ENCODE measurements at regions not wholly inside any gene's neighbourhood (a gene's known extent, or its start where the extent isn't known, plus 50 kb on each side); places are given as distances from the start of the nearest gene placed in this dataset.

DNA sequence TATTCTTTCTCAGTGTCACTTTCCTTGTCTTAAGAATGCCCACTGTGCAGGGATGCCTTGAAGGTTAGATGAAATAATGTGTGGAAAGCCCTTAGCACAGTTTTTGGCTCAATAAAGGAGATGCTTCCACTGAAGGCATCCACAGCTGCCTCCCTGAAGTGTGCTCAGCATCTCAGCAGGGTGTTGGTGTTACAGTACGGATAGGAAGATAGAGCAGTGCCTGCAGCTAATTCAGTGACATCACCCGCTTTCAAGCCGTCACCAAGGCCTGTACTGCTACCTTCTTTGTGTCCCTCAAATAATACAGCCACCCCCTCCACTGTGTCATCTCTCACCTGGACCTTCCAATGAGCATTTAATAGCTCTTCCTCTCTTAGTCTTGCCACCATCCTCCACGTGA is 59.0 kb downstream of the NDUFS5 start:
- DNase-seq, result no peak

GRCh38 chr1:39086386-39086785 is 60.2 kb downstream of the NDUFS5 start:
- DNase-seq, result no peak

- no peak for DNase-seq
These were observed 60.8 kb downstream of the NDUFS5 start for GRCh38 chr1:39086865-39087409.

- no peak for DNase-seq
These were observed 61.3 kb downstream of the NDUFS5 start for GRCh38 chr1:39087435-39087834.

DNA sequence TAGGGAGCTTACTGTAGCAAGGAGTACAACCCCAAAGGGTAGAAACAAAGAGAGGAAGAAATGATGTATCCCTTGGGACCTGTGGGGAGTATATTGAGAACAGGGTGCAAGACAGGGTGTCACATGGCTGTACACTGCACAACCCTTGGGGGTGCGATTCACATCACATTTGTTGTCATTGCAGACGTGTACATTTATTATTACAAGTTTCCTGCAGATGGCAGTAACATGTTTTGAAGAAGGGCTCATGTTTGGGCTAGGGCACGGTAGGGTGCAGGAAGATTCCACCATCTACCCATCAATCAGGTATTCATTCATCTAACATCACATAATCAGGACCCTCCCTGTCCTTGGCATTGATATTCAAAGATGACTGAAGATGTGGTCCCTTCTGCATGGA is 62.5 kb downstream of the NDUFS5 start:
- no peak for DNase-seq

GRCh38 chr1:39089931-39090521 is 63.9 kb downstream of the NDUFS5 start:
- no peak for DNase-seq

- DNase-seq, result no peak
These were observed 64.7 kb downstream of the NDUFS5 start for GRCh38 chr1:39090757-39091380.

DNA sequence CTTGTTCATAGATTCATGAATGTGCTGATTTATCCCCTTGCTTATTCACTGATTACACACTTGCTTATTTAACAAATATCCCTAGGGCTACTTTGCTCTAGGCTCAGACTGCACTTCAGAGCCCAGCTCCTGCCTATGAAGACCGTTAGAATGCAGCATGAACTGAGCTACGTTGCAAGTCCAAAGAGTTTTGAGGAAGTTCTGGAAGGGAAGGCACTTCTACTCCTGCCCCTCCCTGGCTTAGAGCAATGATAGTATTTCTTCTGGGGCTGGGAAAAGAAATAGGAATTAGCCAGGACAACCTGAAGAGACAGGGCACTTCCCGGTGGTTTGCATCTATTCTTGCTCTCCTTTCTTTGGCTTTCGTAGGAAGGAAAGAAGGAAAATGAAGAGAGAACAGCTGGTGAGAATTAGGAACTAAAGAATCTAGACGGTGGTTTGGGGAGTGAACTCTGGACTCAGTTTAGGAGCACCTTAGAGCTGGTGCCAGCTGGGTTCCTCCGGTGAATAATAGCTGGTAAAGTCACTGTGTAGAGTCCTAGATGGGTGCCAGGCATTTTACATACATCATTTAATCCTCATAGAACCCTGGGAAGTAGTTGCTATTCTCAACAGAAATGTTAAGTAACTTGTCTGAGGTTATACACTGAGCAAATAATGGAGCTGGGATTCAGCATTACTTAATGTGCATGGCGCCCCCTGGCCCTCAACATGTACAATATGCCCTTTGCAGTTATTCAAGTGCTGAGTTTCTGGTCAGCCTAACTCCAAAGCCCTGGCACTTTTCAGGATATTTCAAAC is 65.9 kb downstream of the NDUFS5 start:
- no peak for DNase-seq

DNA sequence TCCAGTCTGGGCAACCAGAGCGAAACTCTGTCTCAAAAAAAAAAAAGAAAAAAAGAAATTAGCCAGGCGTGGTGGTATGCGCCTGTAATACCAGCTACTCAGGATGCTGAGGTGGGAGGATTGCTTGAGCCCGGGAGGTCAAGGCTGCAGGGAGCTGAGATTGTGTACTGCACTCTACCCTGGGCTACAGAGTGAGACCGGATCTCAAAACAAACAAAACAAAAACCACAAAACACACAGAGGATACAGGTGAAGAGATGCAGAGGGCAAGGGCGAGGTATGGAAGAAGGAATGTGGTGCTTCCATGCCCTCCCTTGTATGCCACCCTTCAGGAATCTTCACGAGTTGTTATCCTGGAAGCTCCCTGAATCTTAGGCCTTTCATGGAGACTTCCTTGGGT is 68.5 kb downstream of the NDUFS5 start:
- no peak for DNase-seq

- no peak for DNase-seq
These were observed 72.5 kb downstream of the NDUFS5 start for GRCh38 chr1:39098546-39099250.

- peak; percentile 82 for DNase-seq
These were observed 76.6 kb downstream of the NDUFS5 start for GRCh38 chr1:39102537-39103327.

DNA sequence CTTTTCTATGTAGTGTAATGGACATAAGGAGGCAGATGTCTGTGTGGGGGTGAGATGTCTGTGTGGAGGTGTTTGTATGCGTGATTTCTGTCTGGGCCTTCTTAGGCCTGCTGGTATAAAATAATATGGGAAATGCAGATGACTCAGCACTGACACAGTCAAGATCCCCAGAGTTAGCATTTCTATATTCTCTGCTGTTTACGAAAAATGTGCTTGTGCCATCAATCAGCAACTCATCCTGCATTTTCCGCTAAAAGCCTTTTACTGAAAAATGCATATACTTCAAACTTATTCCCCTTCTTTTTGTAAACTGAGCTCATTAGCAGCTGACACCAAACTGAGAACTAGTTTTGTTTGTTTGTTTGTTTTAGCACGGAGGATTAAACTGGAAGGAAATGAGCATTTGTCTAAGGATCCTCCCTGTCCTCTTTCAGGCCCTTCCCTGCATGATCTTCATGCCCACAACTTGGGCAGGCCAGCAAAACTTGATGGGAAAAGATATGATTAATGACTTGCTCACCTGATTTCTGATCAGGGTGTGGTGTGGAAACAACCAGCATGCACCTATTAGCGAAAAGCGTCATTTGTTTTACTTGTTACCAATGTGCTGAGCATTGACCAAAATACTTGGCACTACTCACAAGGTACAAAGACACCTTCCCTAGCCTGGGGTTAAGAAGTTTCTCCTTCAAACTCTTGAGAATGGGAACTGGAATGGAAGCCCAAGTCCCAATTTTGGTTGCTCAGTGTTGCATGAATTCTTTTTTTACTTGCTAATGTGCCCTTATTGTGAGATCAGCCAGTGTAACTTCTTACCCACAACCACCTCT is 77.4 kb downstream of the NDUFS5 start:
- no peak for DNase-seq

- DNase-seq, result no peak
These were observed 78.3 kb downstream of the NDUFS5 start for GRCh38 chr1:39104158-39105060.

DNA sequence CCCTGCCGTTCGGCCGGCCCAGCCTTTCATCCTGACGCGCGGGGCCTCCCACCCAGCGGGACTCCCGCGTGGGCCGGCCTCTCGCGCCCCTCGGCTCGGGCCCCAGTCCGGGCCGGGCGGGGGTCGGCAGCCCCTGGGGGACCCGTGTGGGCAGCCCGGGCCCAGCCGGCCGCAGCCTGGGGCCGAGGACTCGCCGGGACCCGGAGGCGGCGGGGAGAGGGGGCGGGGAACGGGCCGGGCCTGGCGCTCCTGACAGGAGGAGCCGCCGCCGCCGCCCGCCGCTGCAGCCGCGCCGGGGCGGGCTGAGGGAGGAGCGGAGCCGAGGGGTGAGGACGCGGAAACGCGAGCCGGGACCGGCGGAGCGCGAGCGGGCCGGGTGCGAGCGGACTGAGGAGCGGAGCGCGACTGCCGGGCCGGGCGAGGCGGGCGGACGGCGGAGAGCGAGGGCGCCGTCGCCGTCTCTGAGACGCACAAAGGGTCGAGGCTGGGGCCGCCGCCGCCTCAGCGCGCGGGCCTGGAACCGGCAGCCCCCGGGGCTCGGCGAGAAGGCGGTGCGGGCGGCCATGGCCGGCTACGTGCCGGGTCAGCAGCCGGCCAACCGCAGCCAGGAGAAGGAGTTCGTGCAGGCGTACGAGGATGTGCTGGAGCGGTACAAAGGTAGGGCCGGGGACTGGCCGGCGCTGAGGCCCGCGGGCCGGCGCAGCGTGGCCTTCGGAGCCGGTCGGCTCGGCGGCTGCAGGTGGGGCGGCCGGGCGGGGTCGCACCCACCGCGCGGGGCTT is 79.1 kb downstream of the NDUFS5 start:
- no peak for DNase-seq

- no peak for DNase-seq
These were observed 80.0 kb downstream of the NDUFS5 start for GRCh38 chr1:39105841-39106765.

DNA sequence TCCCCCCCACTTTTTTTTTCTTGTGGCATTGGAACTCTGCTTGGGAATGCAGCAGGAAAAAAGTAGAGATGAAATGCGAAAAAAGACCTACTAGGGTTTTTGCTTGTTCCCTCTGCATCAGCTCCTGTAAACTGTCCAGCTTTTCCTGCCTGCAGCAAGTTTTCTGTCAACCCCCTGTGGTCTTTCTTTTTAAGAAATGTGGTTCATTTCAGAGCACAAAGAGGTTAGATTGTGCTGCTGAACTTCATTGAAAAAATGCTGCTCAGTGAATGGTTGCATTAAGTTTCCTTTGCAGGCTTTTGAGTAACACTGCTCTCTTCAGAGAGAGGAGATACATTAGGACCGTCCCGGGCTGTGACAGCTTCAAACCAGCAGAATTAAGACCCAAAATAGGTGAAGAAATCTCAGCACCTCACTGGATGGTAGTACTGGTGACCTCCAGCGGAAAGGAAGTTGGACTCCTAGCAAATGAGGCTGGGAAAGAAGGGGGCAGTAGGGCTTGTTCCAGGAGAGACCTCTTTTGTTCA is 80.7 kb downstream of the NDUFS5 start:
- no peak for DNase-seq

DNA sequence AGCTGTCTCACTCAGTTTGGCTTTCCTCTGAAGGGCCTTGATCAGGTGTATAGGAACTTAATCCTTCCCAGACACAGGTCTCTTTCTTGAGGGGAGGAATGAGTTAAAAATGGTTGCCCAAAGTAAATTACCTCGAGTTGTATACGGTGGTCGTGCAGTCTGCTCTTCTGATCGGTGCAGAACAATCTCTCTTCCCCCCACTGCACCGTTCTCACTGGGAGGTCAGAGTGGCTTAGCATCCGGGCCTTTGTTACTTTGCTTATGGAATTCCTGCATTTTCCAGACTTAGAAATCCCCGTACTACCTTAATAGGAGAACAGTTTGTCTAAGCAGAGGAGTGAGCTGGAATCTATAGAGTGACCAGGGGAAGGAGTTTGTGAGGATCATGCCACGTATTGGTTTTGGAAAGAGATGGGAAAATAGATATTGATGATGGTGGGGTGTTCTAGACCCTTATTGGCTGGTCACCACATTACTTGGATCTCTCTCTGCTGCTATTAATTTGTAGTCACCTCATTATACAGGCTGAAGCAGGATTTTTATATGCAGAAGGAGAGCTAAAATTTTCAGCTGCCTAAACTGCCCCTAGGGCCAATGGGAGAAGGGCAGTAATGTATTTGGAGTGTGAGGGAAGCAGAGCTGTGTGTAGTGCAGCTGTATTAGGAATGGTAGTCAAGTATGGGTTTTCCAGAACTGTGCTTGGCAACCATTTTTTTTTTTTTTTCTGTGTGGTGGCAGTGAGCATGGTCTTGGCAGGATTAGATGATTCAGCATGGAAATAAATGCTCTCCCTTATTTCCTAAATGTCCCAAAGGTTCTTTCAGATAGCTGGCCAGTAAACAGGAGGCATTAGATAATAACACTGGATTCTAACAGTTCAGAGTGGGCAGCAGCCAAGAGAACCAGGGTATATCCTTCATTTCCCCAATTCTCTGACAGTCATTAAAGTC is 81.5 kb downstream of the NDUFS5 start:
- DNase-seq, result no peak

Measured in SIG-M5 (cell line).